CD14-positive monocyte (primary cell): ENCODE measurements at regions not wholly inside any gene's neighbourhood (a gene's known extent, or its start where the extent isn't known, plus 50 kb on each side); places are given as distances from the start of the nearest gene placed in this dataset.

Source experiments
- DNase-seq, 3 donors: peaks; one replicate each; pipeline ENCODE4 v3.0.0-alpha.2; 2011 to 2022
- H2AFZ ChIP-seq: 2 replicates; pipeline ENCODE4 v1.6.0; 2012; ENCODE audit warnings: mild to moderate bottlenecking, low read depth, low read length, inconsistent platforms; ENCODE audit not compliant: insufficient read depth, poor library complexity, severe bottlenecking
- H3K27ac ChIP-seq, 2 donors: 1 replicate in 1 of 2; 2 replicates in 1 of 2; pipeline ENCODE4 v1.5.1; 2012 to 2013; ENCODE audit warnings: low read length in 2 of 2, control low read depth in 1 of 2, inconsistent platforms in 1 of 2, low read depth in 1 of 2, mild to moderate bottlenecking in 1 of 2
- H3K27me3 ChIP-seq, 2 donors: one replicate each; pipeline versions ENCODE4 v1.6.0 to v1.6.1; 2011 to 2013; ENCODE audit warnings: low read length in 2 of 2; ENCODE audit not compliant: control insufficient read depth in 2 of 2, insufficient read depth in 2 of 2
- H3K36me3 ChIP-seq, 2 donors: replicated peaks in 1 of 2; 1 replicate in 1 of 2; 2 replicates in 1 of 2; pipeline versions ENCODE4 v1.5.1 to v1.6.1; 2012 to 2013; ENCODE audit warnings: low read length in 2 of 2, control low read depth in 1 of 2, inconsistent platforms in 1 of 2, mild to moderate bottlenecking in 1 of 2; ENCODE audit not compliant: insufficient read depth in 2 of 2, control insufficient read depth in 1 of 2
- H3K4me1 ChIP-seq, 2 donors: 1 replicate in 1 of 2; 2 replicates in 1 of 2; pipeline versions ENCODE4 v1.5.1 to v1.6.1; 2012 to 2013; ENCODE audit warnings: low read length in 2 of 2, control low read depth in 1 of 2, inconsistent platforms in 1 of 2, mild to moderate bottlenecking in 1 of 2, moderate library complexity in 1 of 2; ENCODE audit not compliant: insufficient read depth in 2 of 2, control insufficient read depth in 1 of 2
- H3K4me2 ChIP-seq: replicated peaks from 2 replicates; pipeline ENCODE3; 2012; ENCODE audit warnings: low read length, moderate library complexity, mild to moderate bottlenecking; ENCODE audit not compliant: poor library complexity, severe bottlenecking; ENCODE audit errors: extremely low read depth
- H3K4me3 ChIP-seq, 3 experiments: fragments of 200-600 bp in 1 of 3; sonication (generic) in 1 of 3; replicated peaks in 1 of 3; 1 replicate in 2 of 3; 2 replicates in 1 of 3; pipeline ENCODE4 v1.5.1; 2011 to 2013; ENCODE audit warnings: low read length in 3 of 3, mild to moderate bottlenecking in 3 of 3, control low read depth in 2 of 3, low read depth in 2 of 3, inconsistent platforms in 1 of 3, moderate library complexity in 1 of 3
- H3K79me2 ChIP-seq: 2 replicates; pipeline ENCODE4 v1.6.0; 2012; ENCODE audit warnings: mild to moderate bottlenecking, control low read depth, inconsistent platforms, low read length, moderate library complexity; ENCODE audit not compliant: insufficient read depth
- H3K9ac ChIP-seq: 2 replicates; pipeline ENCODE4 v1.6.0; 2017; ENCODE audit warnings: low read length, mild to moderate bottlenecking; ENCODE audit not compliant: insufficient read depth, poor library complexity, severe bottlenecking
- H3K9me3 ChIP-seq, 2 donors: replicated peaks in 1 of 2; 1 replicate in 1 of 2; 2 replicates in 1 of 2; pipeline versions ENCODE4 v1.5.1 to v1.6.1; 2012 to 2013; ENCODE audit warnings: low read length in 2 of 2, control low read depth in 1 of 2; ENCODE audit not compliant: control insufficient read depth in 1 of 2, insufficient read depth in 1 of 2
- H4K20me1 ChIP-seq: 2 replicates; pipeline ENCODE4 v1.6.0; 2012; ENCODE audit warnings: mild to moderate bottlenecking, low read length, control low read depth, moderate library complexity; ENCODE audit not compliant: insufficient read depth
- H3K27ac Mint-ChIP-seq, 7 donors: one replicate each; pipeline ENCODE4 v1.8.0; 2020; ENCODE audit warnings: mild to moderate bottlenecking in 7 of 7, mixed read lengths in 7 of 7, moderate library complexity in 6 of 7, inconsistent platforms in 2 of 7
- H3K27me3 Mint-ChIP-seq, 3 donors: one replicate each; pipeline ENCODE4 v1.8.0; 2021 to 2022; ENCODE audit warnings: low read depth in 3 of 3, mild to moderate bottlenecking in 3 of 3, mixed read lengths in 3 of 3, moderate library complexity in 3 of 3, inconsistent platforms in 1 of 3
- H3K36me3 Mint-ChIP-seq, 2 donors: one replicate each; pipeline ENCODE4 v1.8.0; 2020; ENCODE audit warnings: mixed read lengths in 2 of 2, inconsistent platforms in 1 of 2, mild to moderate bottlenecking in 1 of 2
- H3K4me1 Mint-ChIP-seq: one replicate; pipeline ENCODE4 v1.8.0; 2020; ENCODE audit warnings: mild to moderate bottlenecking, mixed read lengths
- H3K4me3 Mint-ChIP-seq, 2 donors: one replicate each; pipeline ENCODE4 v1.8.0; 2020; ENCODE audit warnings: mild to moderate bottlenecking in 2 of 2, mixed read lengths in 2 of 2, moderate library complexity in 1 of 2
- H3K9me3 Mint-ChIP-seq, 7 donors: one replicate each; pipeline ENCODE4 v1.8.0; 2020 to 2022; ENCODE audit warnings: mixed read lengths in 7 of 7, mild to moderate bottlenecking in 6 of 7, moderate library complexity in 6 of 7, inconsistent platforms in 2 of 7
- WGBS: methylation state at CpG from one replicate; pipeline ENCODE4 v1.1.5; 2013; ENCODE audit warnings: missing lambda C conversion rate; ENCODE audit not compliant: insufficient coverage; 5-methylcytosine and 5-hydroxymethylcytosine counted together
- intact Hi-C, 2 donors: fragments of 100-400 bp; cut with micrococcal nuclease; formaldehyde crosslinking; loops; one replicate each; pipeline versions ENCODE4 v1.15.0 to v1.15.1; 2023
- TF ChIP-seq, protein P1 (sequence below): fragments of 200-600 bp; IDR thresholded peaks from one replicate; pipeline ENCODE4 v1.8.0; 2022; ENCODE audit warnings: antibody characterized with exemption, mild to moderate bottlenecking

DNA sequence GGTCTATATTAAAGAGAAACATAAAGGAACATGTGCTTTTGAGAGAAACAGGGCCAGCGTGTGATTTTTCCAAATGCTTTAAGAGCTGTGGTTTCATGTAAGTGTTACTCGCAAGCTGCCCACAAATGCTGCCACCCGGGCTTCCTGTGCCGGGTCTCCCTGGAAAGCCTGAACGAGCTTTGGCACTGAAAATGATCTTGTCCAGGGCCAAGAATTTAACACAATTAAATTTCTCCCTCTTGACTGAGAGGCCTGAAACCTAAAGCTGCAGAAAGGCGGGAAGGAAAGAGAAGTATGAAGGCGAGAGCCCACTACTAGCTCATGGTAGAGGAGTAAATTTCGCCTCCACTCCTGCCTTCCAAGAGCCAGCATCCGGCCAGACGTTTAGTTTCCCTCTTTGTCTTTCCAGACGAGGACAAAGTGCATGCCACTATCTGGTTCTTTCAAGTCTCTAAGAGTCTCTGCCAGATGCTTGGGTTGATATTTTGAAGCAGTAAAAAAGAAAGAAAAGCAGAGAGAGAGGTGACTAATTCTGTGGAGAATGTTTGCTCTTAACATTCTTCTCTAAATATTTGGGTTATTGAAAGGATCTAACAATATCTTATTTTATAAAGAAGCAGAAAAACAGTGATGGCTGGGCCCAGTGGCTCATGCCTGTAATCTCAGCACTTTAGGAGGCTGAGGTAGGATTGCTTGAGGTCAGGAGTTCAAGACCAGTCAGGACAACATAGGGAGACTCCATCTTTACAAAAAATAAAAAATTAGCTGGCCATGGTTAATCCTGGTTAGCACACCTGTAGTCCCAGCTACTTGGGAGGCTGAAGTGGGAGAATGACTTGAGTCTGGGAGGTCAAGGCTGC lies 100.0 kb upstream of the HNRNPU start:
- H3K4me3 ChIP-seq: peak overlapping the region in 1 of 3 experiments; percentile 30
- peaks cover 39 to 51% of the 10 kb centered on the region in 2 donors for H3K4me1 ChIP-seq
- Mint-ChIP-seq H3K36me3 (no peaks in the 10 kb centered on the region), H3K27me3 (peaks cover 0 to 1% (median 0%) of the 10 kb centered on the region in 3 donors), H3K9me3 (peaks cover 0 to 2% (median 0%) of the 10 kb centered on the region in 7 donors), H3K4me3 (peak overlapping the region; percentile 55 to 72), H3K27ac (peak overlapping the region; percentile 68 to 87 (median 81)), H3K4me1 (peaks cover 46% of the 10 kb centered on the region)
- H3K27me3 ChIP-seq: no peaks in the 10 kb centered on the region
- H3K9ac ChIP-seq: peak overlapping the region; percentile 23
- peak overlapping the region; percentile 38 to 47 for H3K27ac ChIP-seq
- 7% methylated on average over 2 of the region's 11 CpGs for WGBS
- H3K4me2 ChIP-seq: peak overlapping the region; percentile 41
- DNase-seq: no peak
- intact Hi-C loops: loop anchor here in 1 of 2 donors (10.0 kb wide), 1 partner anchor 1640 kb away; no protein-coding TSS in a partner anchor
- H3K79me2 ChIP-seq: peaks cover 8% of the 10 kb centered on the region
- no peaks in the 10 kb centered on the region for H3K9me3 ChIP-seq
- H2AFZ ChIP-seq: peak overlapping the region; percentile 84
- TF ChIP-seq, protein P1, sequence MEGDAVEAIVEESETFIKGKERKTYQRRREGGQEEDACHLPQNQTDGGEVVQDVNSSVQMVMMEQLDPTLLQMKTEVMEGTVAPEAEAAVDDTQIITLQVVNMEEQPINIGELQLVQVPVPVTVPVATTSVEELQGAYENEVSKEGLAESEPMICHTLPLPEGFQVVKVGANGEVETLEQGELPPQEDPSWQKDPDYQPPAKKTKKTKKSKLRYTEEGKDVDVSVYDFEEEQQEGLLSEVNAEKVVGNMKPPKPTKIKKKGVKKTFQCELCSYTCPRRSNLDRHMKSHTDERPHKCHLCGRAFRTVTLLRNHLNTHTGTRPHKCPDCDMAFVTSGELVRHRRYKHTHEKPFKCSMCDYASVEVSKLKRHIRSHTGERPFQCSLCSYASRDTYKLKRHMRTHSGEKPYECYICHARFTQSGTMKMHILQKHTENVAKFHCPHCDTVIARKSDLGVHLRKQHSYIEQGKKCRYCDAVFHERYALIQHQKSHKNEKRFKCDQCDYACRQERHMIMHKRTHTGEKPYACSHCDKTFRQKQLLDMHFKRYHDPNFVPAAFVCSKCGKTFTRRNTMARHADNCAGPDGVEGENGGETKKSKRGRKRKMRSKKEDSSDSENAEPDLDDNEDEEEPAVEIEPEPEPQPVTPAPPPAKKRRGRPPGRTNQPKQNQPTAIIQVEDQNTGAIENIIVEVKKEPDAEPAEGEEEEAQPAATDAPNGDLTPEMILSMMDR: no peak
- no peaks in the 10 kb centered on the region for H4K20me1 ChIP-seq
- no peaks in the 10 kb centered on the region for H3K36me3 ChIP-seq

DNA sequence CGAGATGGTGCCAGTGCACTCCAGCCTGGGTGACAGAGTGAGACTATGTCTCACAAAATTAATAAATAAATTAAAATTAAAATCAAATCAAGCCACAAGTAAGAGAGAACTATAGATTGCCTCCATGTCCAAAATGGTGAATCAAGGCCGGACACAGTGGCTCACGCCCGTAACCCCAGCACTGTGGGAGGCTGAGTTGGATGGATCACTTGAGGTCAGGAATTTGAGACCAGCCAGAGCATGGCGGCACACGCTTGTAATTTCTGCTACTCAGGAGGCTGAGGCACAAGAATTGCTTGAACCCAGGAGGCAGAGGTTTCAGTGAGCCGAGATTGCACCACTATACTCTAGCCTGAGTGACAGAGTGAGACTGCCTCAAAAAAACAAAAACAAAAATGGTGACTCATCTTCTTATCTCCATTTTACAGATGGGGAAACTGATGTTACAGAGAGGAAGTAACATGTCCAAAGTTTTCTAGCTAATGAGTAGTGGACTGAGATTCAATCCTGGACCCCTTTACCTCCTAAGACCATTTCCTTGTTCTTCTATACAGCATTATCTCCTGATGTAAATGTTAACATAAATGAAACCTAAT lies 99.0 kb upstream of the HNRNPU start:
- peaks cover 35 to 41% of the 10 kb centered on the region in 2 donors for H3K4me1 ChIP-seq
- H3K36me3 ChIP-seq: no peaks in the 10 kb centered on the region
- H3K79me2 ChIP-seq: peaks cover 4% of the 10 kb centered on the region
- peak overlapping the region; percentile 41 for H3K4me2 ChIP-seq
- no peaks in the 10 kb centered on the region for H3K9me3 ChIP-seq
- DNase-seq: peak in 2 of 3 donors; percentile 68 to 76
- H4K20me1 ChIP-seq: no peaks in the 10 kb centered on the region
- Mint-ChIP-seq H3K9me3 (peaks cover 0 to 2% (median 0%) of the 10 kb centered on the region in 7 donors), H3K36me3 (no peaks in the 10 kb centered on the region), H3K27me3 (no peaks in the 10 kb centered on the region), H3K27ac (peak overlapping the region in 6 of 7 donors; percentile 27 to 87 (median 58)), H3K4me1 (peaks cover 40% of the 10 kb centered on the region), H3K4me3 (peak overlapping the region in 1 of 2 donors; percentile 72)
- WGBS: 100% methylated on average over 2 of the region's 7 CpGs
- no peaks in the 10 kb centered on the region for H3K27me3 ChIP-seq
- no peak overlapping the region for H3K4me3 ChIP-seq
- H2AFZ ChIP-seq: no peak overlapping the region
- TF ChIP-seq, protein P1: no peak
- no peak overlapping the region for H3K9ac ChIP-seq
- intact Hi-C loops: loop anchor here in 1 of 2 donors (10.0 kb wide), 1 partner anchor 1641 kb away; no protein-coding TSS in a partner anchor
- no peak overlapping the region for H3K27ac ChIP-seq
